OCI-LY7 (cell line): ENCODE measurements at regions not wholly inside any gene's neighbourhood (a gene's known extent, or its start where the extent isn't known, plus 50 kb on each side); places are given as distances from the start of the nearest gene placed in this dataset.

Experiments used
- BruUV-seq: library from RNA; stranded (reverse); fragments of 400-500 nt; replicated peaks from 2 replicates; lab custom pipeline; 2021; lab: Mats Ljungman, UMichigan
- CTCF ChIA-PET: fragments of 300-600 bp; sonication (Branson Sonifier 250); formaldehyde crosslinking; loops from one replicate; lab custom pipeline; 2022; ENCODE audit warnings: antibody characterized with exemption; ENCODE audit not compliant: unreplicated experiment; lab: Charles Lee
- POLR2A ChIA-PET: fragments of 300-600 bp; sonication (Branson Sonifier 250); formaldehyde crosslinking; loops from one replicate; lab custom pipeline; 2022; ENCODE audit warnings: antibody characterized with exemption; lab: Charles Lee
- DNase-seq: peaks from one replicate; pipeline ENCODE4 v3.0.0-alpha.2; 2015; ENCODE audit warnings: low spot score
- H2AFZ ChIP-seq: fragments of 200-600 bp; sonication (generic), shearing (Covaris generic); 2 replicates; pipeline ENCODE4 v1.6.1; 2014; ENCODE audit warnings: mild to moderate bottlenecking, antibody characterized with exemption, low read length, moderate library complexity
- H3K27ac ChIP-seq: fragments of 200-600 bp; sonication (generic); 2 replicates; pipeline ENCODE4 v1.5.1; 2014; ENCODE audit warnings: mixed run types, low read depth, mild to moderate bottlenecking, moderate library complexity, low read length, inconsistent platforms; ENCODE audit not compliant: poor library complexity, severe bottlenecking
- H3K36me3 ChIP-seq: fragments of 200-600 bp; sonication (generic); 2 replicates; pipeline ENCODE4 v1.6.1; 2014; ENCODE audit warnings: mild to moderate bottlenecking, antibody characterized with exemption, low read length, moderate library complexity, mixed read lengths; ENCODE audit not compliant: insufficient read depth
- H3K4me1 ChIP-seq: fragments of 200-600 bp; sonication (generic); 2 replicates; pipeline ENCODE4 v1.5.1; 2014; ENCODE audit warnings: mild to moderate bottlenecking, low read length; ENCODE audit not compliant: insufficient read depth, poor library complexity, severe bottlenecking
- H3K4me2 ChIP-seq: fragments of 200-600 bp; sonication (generic); 2 replicates; pipeline ENCODE4 v1.6.1; 2014; ENCODE audit warnings: mild to moderate bottlenecking, low read length
- H3K4me3 ChIP-seq: fragments of 200-600 bp; sonication (generic); 2 replicates; pipeline ENCODE4 v1.5.1; 2014; ENCODE audit warnings: mild to moderate bottlenecking, low read depth, low read length; ENCODE audit not compliant: poor library complexity, severe bottlenecking
- H3K79me2 ChIP-seq: fragments of 200-600 bp; sonication (generic); 2 replicates; pipeline ENCODE4 v1.6.1; 2016; ENCODE audit warnings: low read depth, mild to moderate bottlenecking, low read length, moderate library complexity, mixed read lengths; ENCODE audit not compliant: insufficient read depth
- H3K9me2 ChIP-seq: fragments of 200-600 bp; sonication (generic); 2 replicates; pipeline ENCODE4 v1.6.1; 2016; ENCODE audit warnings: mild to moderate bottlenecking, low read length, mixed read lengths; ENCODE audit not compliant: insufficient read depth
- H3K9me3 ChIP-seq: fragments of 200-600 bp; sonication (generic); 2 replicates; pipeline ENCODE4 v1.6.1; 2014; ENCODE audit warnings: mild to moderate bottlenecking, mixed run types, low read length, mixed read lengths
- H4K20me1 ChIP-seq: fragments of 200-600 bp; sonication (generic); 2 replicates; pipeline ENCODE4 v1.6.1; 2014; ENCODE audit warnings: mild to moderate bottlenecking, antibody characterized with exemption, low read length, moderate library complexity, mixed read lengths; ENCODE audit not compliant: insufficient read depth
- EZH2phosphoT487 ChIP-seq: fragments of 200-600 bp; sonication (generic); IDR thresholded peaks from 2 replicates; pipeline ENCODE4 v1.6.1; 2018; ENCODE audit warnings: low read depth, borderline replicate concordance, mild to moderate bottlenecking, mixed run types, antibody characterized with exemption, low read length, moderate library complexity, mixed read lengths
- intact Hi-C: fragments of 100-400 bp; cut with micrococcal nuclease; formaldehyde crosslinking; loops from one replicate; pipeline ENCODE4 v1.10.0; 2022; ENCODE audit not compliant: unreplicated experiment
- TF ChIP-seq, protein P1 (sequence below): fragments of 200-600 bp; sonication (generic); conservative IDR thresholded peaks from 2 replicates; pipeline ENCODE4 v1.5.1; 2014; ENCODE audit warnings: mild to moderate bottlenecking, antibody characterized with exemption, low read length, moderate library complexity, mixed read lengths

DNA sequence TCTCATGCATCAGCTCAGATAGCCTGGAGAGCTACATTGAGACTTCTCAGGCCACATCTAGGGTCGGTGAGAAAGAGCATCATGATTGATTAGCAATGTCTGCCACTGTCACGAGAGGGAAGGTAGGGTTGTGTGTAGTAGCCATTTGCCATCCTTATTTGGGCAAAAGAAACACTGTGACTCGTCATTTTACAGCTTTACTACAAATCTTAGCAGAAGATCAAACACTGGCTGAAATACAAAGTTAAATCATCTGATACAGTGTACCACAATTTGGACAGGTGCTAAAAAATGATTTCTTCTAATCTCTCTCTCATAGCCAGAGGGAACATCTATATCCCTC is 334.3 kb downstream of the CBLN1 start:
- CTCF ChIA-PET, result interaction anchor here (0.6 kb wide), 1 partner anchor 15 kb away, joined by 6 read pairs; no protein-coding TSS in a partner anchor

DNA sequence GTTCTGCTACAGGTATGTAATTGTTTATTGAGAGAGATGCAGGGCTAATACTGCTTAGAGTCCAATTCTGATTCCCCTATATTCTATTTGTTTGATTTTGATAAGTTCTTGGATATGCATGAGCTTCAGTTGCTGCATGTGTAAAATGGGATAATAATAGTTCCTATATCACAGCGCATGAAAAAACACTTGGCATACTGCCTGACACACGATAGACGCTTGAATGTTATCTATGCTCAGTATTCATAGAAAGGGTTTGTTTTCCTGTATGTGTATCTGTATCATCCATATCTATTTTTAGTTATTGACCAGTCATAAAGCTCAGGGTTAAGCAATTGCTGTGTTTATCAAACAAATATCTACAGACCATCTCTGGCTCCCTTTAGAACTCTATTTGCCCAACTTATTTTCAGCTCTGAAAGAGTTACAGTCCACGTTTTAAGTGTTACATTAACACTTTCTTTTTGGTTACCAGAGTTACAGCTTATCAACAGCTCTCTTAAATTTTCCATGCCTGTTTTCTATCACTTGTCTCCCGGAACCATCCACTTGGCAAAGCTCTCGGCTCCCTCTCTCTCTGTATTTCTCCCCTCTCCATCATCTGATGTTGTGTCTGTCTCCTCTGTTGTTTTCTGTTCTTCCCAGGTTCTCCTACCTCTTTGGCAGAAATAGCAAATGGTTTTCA is 334.8 kb downstream of the CBLN1 start:
- ChIA-PET CTCF (no interaction called here), POLR2A (interaction anchor here (0.8 to 1.1 kb wide), 2 partner anchors 9 to 10 kb away, joined by 3 to 4 read pairs; no protein-coding TSS in a partner anchor)
- no peaks in the 10 kb centered on the region for H3K9me2 ChIP-seq
- no peak overlapping the region for H3K4me3 ChIP-seq
- no peaks in the 10 kb centered on the region for H3K9me3 ChIP-seq
- no peak overlapping the region for H3K27ac ChIP-seq
- no peak for TF ChIP-seq EZH2phosphoT487
- TF ChIP-seq, protein P1, sequence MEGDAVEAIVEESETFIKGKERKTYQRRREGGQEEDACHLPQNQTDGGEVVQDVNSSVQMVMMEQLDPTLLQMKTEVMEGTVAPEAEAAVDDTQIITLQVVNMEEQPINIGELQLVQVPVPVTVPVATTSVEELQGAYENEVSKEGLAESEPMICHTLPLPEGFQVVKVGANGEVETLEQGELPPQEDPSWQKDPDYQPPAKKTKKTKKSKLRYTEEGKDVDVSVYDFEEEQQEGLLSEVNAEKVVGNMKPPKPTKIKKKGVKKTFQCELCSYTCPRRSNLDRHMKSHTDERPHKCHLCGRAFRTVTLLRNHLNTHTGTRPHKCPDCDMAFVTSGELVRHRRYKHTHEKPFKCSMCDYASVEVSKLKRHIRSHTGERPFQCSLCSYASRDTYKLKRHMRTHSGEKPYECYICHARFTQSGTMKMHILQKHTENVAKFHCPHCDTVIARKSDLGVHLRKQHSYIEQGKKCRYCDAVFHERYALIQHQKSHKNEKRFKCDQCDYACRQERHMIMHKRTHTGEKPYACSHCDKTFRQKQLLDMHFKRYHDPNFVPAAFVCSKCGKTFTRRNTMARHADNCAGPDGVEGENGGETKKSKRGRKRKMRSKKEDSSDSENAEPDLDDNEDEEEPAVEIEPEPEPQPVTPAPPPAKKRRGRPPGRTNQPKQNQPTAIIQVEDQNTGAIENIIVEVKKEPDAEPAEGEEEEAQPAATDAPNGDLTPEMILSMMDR, result no peak
- H2AFZ ChIP-seq, result no peak overlapping the region
- H3K4me2 ChIP-seq, result no peak overlapping the region
- DNase-seq, result no peak
- H3K79me2 ChIP-seq, result no peaks in the 10 kb centered on the region
- no peaks in the 10 kb centered on the region for H3K36me3 ChIP-seq
- no peaks in the 10 kb centered on the region for H3K4me1 ChIP-seq
- intact Hi-C loops, result no loop called here
- BruUV-seq, result no TSS peak
- H4K20me1 ChIP-seq, result no peaks in the 10 kb centered on the region

More for the DNA sequence above, 334.3 kb downstream of the CBLN1 start:
- H2AFZ ChIP-seq, result no peak overlapping the region
- H3K9me2 ChIP-seq, result no peaks in the 10 kb centered on the region
- H3K9me3 ChIP-seq, result no peaks in the 10 kb centered on the region
- intact Hi-C loops, result no loop called here
- no TSS peak for BruUV-seq
- no peaks in the 10 kb centered on the region for H4K20me1 ChIP-seq
- TF ChIP-seq, protein P1, result no peak
- no peak for TF ChIP-seq EZH2phosphoT487
- no peak overlapping the region for H3K4me3 ChIP-seq
- no peaks in the 10 kb centered on the region for H3K4me1 ChIP-seq
- H3K27ac ChIP-seq, result no peak overlapping the region
- no peak for DNase-seq
- no peak overlapping the region for H3K4me2 ChIP-seq
- no peaks in the 10 kb centered on the region for H3K79me2 ChIP-seq
- H3K36me3 ChIP-seq, result no peaks in the 10 kb centered on the region
- POLR2A ChIA-PET, result interaction anchor here (0.8 kb wide), 1 partner anchor 9 kb away, joined by 3 read pairs; no protein-coding TSS in a partner anchor

DNA sequence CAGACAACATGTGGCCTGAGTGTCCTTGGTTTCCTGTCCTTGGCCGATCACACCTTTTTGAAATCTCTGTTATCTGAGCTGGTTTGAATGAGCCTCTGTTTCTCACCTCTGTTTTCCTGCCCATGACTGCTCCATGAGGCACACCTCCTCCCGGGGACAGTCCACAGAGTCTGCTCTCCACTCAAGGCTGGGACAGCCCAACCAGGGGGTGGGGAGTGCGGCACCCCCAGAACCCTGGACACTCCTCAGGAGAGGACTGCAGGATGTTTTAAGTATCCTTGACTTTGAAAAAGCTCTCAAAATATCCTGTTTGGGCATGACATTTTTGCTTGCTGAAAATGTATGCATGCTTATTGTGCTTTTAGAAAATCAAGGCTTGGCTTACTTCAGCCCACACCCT is 333.0 kb upstream of the N4BP1 start:
- POLR2A ChIA-PET, result no interaction called here
- no peak overlapping the region for H3K27ac ChIP-seq
- no peaks in the 10 kb centered on the region for H3K9me2 ChIP-seq
- TF ChIP-seq EZH2phosphoT487, result no peak
- TF ChIP-seq, protein P1, result no peak
- H3K9me3 ChIP-seq, result no peaks in the 10 kb centered on the region
- no peak overlapping the region for H3K4me3 ChIP-seq
- no peaks in the 10 kb centered on the region for H3K36me3 ChIP-seq
- no peak overlapping the region for H2AFZ ChIP-seq
- H3K79me2 ChIP-seq, result no peaks in the 10 kb centered on the region
- no peak overlapping the region for H3K4me2 ChIP-seq
- H3K4me1 ChIP-seq, result no peaks in the 10 kb centered on the region
- no TSS peak for BruUV-seq
- DNase-seq, result no peak
- CTCF ChIA-PET, result no interaction called here
- intact Hi-C loops, result no loop called here
- H4K20me1 ChIP-seq, result no peaks in the 10 kb centered on the region
